SW 1271 (cell line): ENCODE measurements at regions not wholly inside any gene's neighbourhood (a gene's known extent, or its start where the extent isn't known, plus 50 kb on each side); places are given as distances from the start of the nearest gene placed in this dataset.

Experiments
- DNase-seq, 2 experiments: peaks; one replicate each; lab custom pipeline; 2025; lab: John Stamatoyannopoulos, UW

DNA sequence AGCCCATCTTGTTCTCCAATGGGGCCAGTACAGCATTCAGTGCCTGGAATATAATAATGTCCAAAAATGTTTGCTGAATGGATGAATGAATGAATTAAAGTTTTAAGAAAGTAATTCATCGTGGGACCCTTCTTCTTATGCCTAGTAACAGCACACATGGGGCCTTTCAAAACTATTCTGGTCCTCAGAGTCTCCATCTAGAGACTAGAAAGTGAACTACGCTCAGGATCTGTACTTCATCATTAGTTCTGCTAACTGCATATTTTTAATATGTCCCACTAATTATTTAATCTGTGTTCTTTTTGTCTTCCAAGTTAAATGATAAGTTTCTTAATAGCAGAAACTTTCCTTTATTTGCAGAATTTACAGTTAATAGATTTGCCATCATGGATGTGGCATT is 172.5 kb downstream of the SMAD2 start:
- DNase-seq = no peak

DNA sequence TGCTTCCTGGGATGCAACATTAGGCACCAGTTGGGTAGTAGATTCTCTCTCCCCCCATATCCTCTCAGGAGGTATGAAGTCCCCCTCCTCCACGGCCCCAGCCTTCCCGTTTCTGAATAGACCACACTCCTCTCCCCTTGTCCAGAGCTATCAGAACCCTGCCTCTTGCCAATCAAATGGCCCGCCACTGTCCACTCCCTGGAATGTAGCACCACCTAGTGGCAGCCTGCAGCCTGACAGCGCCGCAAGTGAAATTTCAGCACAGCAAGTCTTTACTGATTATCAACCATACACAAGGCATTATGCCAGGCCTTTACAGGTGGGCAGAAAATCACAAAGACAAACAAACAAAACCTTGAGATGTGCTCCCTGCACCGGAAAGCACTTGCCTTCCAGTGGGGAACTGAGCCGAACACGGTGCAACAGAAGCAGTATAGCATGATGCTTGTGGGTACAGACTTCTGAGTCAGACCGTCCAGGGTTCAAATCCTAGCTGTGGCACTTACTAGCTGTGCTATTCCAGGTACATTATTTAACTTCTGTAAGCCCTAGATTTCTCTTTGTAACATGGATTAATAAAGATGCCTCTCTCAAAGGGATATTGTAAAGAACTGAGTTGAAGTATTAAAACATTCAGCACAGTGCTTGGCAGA is 174.0 kb downstream of the SMAD2 start:
- DNase-seq = peak in 1 of 2 experiments; percentile 24

DNA sequence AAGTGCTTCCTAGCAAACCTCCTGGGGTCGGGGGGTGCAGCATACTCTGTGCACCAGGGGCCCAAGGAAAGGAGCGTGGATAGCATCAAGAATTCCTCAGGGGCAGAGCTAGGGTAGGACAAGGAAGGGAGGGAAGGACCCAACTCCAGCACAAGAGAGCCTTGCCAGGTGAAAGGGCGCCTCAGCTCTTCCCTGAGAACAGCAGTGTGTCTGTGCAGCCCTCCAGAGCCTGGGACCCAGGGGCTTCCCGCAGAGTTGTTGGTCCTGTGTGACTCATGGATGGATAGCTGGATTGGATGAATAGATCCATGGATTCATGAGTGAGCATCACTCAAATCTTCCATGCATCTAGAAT is 175.4 kb downstream of the SMAD2 start:
- no peak for DNase-seq

DNA sequence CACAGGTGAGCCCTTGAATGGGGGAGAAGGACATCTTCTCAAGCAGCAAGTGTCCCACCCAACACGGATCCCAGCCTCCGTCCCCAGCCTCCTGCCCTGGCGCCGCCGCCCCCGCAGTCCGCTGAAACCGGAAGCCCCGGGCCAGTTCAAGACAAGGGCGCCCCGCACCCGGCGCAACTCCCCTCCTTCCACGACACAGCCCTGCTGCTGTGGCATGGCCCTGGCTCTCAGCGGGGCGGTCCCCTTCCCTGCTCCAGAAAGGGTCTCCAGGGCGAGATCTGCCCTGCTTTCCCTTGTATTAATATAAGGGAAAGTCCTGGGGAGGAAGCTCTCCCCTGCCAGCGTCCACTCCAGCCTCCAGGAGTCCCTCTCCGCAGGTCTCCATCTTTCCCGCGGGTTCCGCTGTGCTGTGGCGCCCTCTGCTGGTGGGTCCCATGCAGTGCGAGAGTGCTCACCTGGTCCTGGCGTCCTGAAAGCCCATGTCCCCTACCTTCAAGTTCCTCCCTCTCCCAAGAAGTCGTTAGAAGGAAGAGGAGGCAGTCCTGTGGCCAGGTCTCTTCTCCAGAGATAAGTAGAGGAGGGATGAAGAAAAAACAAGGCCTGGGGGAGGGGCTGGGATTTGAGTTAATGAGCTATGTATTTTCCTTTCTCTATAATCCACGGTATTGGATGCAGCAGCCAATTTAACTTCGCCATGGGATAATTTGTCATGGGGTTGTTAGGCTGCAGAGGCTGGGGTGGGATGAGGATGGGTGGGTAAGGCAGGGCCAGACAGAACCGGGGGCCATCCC is 176.0 kb downstream of the SMAD2 start:
- peak in 1 of 2 experiments; percentile 22 for DNase-seq

DNA sequence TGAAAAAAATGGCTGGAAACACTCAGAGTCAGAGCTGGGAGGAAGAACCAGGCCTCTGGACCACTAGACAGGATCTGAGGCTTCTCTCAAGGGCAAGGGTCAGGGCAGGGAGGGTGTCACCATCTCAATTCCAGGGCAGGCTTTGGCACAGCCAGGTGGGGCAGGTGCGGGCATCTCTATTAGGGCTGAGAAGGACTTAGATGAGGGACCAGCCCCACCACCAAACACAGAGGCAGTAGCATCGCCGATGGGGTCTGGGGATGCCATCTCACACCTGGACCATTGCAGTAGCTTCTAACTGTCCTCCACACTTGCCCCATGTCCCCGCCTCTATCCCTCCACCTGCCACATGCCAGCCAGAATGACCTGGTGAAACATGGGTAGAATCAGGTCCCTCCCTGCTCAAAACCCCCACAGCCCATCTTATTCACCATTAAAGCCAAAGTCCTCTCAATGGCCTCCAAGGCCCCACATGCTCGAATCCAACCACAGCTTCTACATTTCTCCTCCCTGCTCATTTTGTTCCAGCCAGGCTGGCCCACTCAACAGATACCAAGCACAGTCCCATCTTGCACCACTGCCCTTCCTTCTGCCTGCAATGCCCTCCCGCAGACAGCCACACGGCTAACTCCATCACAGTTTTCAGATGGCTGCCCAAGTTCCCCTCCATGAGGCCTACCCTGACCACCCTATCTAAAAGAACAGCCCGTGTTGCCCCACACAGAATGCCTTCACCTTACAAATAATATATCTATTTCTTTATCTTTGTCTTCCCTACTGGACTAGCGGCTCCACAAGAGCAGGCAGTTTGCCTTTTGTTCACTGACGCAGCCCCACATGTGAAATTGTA is 177.4 kb downstream of the SMAD2 start:
- DNase-seq = no peak

DNA sequence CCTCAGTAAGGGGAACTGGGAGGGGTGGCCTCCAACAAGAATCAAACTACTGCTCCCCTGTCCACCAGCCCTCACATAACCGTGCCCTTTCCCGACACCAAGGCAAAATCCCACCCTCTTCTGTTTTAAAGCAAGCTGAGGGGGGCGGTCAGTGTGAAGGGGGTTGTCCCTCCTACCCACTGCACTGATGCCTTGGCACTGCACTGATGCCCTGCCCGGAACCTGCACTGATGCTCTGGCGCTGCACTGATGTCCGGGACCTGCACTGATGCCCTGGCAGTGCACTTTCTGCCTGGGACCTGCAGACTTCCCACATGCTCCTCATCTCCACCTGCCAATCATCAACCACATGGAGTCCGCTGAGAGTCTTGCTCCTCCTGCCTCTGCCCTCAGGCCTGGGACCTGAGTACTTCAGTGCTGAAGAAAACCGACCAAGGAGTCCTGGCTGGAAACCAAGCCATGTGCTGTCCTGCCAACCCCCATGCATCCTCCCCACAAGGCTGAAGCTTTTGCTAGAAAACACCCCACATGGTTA is 179.5 kb downstream of the SMAD2 start:
- DNase-seq = no peak

DNA sequence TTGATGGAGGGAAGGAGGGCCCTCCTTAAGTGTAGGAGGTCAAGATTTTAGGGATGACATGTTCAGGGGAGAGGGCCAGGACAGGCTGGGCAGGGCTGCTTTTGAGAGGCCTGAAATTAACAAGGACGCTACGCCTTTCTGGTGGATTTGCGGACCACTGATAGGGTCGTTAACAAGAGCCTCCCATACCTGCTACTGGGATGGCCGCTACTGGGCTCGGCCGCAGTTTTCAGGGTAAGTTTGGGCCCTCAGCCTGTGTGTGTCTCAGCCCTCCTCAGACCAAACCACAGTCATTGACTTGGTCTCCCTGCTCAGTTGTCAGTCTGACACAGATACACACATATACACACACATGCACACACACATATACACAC is 180.9 kb downstream of the SMAD2 start:
- DNase-seq = no peak

DNA sequence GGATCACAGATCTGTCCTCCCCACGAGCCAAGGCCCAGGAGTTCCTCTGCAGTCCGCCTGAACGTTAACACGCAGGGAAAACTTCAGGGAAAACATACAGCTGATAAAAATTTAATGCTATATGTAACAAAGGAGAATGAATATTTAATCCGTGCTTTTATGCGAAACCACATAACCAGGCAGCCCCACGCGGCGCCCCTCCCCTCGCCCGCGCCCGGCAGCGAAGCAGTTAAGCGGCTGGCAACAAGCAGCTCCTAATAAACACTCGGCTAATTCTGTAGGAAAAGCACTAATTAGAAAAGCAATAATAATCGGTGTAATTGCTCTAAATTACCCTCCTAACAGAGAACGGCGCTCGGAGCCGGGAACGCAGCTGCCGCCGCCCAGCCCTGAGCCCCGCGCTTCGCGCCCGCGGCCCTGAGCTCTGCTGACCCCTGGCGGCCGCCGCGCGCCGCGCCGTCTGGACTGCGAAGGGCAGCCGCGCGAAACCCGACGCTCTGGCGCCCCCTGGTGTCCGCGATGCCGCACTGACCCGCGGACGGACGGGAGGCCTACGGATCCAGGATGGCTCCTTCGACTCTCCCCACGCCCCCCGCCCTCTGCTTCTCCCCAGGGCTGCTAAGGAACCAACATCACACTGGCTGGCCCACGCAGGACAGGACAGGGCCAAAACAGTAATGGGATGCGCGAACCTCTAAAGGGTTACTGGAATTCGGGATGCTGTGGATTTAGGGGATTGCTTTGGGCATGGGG is 181.4 kb downstream of the SMAD2 start:
- peak in 1 of 2 experiments; percentile 25 for DNase-seq

DNA sequence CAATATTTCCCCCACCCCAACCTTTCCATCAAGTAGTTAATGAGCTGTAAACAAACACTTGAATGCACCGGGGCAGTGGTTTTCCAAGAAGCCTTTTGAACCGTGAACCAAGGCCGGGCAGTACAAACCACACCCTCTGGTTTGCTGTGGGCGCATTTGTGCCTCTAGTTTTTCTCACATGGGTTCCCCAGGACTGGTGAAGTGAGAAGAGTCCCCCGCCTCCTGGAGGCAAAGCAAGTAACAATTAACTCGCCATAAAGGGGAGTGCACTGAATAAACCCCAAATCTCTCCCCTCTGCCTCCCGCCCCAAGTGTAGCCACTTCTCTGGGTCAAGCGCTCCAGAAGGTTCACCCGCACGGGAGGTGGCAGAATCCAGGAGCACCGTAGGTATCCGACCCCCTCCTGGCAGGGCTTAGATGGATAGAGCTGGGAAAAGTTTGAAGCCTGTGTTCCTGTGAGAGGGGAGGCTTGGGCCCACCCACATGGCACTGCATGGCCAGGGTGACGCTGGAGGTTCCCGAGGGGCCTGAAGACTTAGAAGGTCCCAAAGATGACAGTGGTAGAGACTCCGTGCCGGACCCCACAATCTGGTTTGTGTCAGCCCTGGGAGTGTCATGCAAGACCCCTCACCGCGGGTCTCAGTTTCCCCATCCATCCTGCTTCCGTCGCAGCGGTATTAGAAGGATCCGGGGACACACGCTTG is 182.2 kb downstream of the SMAD2 start:
- no peak for DNase-seq

DNA sequence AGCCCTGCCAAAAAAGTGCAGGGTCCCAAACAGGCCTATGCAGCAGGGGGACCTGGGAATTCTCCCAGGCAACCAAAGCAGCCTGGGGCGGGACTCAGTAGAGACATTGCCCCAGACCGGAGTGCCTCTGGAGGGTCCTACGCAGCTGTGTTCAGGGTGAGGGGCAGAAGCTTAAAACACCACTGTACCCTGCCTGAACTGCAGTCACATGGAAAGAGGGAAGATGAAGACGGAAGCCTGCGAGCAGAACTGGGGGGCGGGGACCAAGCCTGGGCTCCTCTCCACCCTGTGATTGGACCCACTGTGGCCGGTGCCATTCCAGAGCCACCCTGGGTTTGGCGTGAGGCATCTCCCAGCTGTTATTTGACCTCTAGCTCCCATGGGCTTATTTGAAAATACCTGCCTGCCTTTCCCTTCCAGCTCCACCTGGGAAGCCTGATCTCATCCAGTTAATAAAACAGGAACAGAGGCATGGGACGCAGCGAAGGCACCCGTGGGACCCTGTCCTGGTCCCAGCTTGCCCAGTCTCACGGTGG is 183.1 kb downstream of the SMAD2 start:
- no peak for DNase-seq

DNA sequence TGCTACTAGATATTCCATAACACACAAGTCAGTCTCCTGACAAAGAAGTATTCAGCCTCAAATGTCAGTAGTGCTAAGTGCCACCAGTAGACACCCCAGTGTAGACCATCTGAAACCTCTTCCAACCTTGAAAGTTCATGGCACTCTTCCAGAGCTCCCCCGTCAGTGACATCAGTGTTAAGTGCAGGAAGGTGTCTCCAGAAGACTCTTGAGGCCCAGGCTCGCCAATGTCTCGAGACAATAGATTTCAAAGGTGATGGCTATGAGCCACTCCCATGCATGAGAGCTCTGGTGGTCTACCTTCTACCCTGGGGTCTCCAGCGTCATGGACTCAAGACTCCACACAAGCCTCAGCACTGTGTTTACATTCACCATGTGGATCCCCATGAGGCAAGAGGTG is 183.8 kb downstream of the SMAD2 start:
- DNase-seq = no peak

DNA sequence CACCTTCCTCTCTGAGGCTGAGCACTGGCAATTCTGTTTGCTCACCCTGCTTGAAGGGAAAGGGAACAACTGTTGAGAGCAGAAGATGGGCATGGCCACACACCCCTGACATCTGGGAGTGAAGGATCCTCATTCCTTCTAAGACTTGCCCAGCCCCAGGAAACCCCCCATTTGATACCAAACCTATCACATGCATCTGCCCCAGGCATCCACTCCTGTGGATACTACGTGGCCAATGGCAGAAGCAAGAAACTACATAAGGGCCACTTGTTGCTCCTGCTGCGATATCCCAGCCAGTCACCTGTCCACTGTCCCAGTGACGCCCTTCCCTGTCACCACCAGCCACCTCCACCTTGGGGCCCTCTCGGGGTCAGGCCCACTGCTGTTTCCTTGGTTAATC is 185.2 kb downstream of the SMAD2 start:
- no peak for DNase-seq

DNA sequence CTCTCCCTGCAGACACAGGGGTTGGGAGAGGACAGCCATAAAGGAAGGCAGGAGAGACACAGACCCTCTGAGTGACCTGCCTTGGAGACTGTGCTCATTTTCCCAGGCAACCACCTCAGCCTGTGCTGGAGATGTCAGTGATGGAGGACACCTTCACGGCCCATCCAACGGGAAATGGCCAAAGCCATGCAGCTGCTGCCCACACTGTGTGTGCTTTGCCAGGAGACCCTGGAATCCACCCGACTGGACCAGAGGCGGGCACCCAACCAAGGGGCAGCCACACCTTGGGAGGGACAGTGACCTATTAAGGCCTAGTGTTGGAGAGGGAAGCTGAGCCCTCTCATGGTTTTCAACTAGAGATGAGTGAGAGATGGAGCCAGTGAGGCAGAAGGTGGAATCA is 192.5 kb downstream of the SMAD2 start:
- no peak for DNase-seq

DNA sequence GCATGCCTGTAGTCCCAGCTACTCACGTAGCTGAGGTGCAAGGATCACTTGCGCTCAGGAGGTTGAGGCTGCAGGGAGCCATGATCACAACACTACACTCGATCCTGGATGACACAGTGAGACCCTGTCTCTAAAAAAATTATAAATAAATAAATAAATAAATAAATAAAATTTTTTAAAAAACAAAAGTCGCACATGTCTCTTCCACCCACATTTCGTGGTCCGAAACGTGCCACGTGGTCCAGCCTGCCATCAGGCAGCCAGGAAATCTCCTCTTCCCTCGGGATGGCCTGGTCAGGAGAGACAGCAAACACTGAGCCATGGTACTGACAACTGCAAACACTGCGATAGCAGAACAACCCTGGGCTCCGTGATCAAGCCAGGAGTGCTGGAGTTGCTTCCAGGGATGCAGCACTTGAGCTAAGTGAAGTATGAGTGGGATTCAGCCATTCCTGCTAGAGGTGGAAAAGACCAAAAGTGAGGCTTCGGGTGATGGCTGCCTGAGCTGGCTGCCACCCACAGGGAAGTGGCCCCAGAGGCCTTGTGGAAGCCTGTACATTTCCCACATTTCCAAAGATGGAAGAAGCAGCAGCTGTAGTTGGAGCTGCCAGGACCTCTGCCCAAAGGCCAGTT is 193.1 kb downstream of the SMAD2 start:
- DNase-seq = no peak

DNA sequence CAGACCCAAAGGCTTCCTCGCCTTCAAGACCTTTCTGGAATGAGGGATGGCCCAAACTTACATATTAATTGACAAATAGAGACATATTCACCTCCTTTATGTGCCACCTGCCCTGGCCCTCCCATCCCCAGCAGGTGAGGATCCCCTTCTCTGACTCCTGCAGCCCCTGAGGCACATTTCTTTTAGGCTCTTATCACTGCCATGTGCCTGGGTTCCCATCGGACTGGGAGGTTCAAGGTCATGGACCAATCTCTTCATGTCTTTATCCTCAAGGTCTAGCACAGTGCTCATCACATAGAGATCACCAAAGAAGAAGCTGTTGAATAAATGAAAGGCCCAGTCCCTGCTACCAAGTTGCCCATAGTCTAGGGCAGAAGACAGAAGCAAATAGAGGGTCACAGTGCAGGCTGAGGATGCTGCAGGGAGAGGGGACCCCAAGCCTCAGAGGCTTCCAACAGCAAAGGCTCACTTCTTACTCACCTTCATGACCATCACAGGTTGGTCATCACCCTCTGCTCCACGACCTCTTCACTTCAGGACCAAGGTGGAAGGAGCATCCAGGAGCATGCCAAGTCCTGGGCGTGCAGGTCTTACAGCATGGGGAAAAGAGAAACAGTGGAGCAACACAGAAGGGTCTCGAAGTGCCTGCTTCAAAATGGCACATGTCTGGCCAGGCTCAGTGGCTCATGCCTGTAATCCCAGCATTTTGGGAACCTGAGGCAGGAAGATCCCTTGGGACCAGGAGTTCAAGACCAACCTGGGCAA is 193.9 kb downstream of the SMAD2 start:
- DNase-seq = no peak

DNA sequence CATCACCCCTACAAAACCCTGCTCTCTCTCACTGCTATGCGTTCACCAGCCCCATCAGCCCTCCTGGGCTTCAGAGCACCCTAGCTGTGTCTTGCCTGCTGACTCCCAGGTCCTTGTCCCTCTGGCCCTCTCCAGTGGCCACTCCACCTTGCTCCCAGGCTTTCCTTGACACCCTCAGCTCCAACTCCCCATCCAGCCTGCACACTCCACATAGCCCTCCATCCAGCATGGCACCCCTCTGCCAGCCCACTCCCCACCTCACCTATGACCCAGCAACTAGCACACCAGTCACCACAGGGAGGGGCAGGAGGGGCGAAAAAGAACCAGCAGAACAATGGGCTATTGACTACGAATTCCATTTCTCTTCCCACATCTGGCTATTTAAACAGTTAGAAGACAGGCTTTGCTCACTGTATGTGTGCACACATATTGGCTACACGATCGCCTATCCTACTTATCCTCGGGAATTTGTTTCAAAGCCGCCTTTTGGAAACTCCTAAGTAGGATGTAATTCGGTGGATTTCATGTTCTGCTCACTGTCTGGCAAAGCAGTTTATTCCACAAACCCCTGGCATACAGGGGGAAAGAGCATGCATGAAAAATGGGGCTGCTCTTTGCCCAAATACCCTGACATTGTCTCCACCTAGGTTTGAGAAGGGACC is 195.3 kb downstream of the SMAD2 start:
- DNase-seq = no peak

DNA sequence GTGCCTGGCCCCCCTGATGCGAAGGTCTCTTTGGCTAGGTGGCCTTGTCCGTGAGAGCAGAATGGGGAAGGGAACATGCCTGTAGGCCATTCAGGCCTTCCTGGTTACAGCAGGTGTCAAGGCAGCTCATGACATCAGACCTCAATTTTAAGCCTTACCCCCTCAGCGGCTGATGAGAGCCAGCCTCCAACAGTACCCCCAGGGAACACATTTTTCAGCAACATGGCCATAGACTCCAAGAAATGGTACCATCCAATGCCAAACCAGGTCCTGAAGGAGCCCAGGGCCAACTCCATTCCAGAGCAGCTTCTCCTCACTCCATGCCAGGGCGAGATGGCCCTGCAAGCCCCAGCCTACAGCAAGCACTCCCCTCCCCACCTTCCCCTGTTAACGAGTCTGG is 199.2 kb downstream of the SMAD2 start:
- DNase-seq = no peak

DNA sequence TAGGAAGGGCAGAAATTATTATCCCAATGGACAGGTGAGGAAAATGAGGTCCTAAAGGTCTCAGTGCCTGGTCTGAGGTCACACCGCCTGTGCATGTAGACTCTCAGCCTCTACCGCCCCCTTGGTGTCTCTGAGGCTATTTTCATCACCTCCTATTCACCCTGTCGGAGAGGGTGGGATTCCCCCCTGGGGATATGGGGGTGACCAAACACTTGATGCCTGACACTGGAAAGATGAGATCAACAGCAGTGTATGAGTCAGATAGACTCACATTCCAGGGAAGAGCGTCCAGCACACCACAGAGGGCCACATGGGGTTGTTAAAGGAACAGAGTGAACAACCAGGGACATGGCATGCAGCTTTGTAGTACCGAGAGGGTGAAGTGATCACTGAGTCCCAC is 199.7 kb downstream of the SMAD2 start:
- DNase-seq = no peak

DNA sequence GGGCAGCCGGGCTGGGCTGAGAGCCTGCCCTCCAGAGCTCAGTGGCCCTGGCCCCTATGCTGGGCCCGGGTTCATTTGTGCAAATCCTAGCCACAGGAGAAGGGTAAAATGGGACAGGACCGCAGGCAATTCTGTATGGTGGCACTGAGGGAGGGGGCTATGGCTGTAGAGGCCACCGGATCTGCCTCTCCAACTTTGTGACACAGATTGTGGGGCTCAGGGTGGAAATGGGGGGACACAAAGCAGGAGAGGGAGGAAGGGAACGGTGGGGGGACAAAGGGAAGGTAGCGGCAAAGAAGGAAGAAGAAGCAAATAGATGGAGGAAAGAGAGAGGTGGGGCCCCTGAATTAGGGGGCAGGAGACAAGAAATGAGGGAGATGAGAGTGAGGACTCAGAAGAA is 201.1 kb downstream of the SMAD2 start:
- no peak for DNase-seq
